ENCODE measurements at regions not wholly inside any gene's neighbourhood (a gene's known extent, or its start where the extent isn't known, plus 50 kb on each side); places are given as distances from the start of the nearest gene placed in this dataset.

- Histone ChIP-seq H3K27me3 (replicated peaks; ENCODE audit: control insufficient read depth, insufficient read depth, low read length) (no peaks in the 10 kb centered on the region), H3K9me3 (no peaks in the 10 kb centered on the region), H3K4me3 (ENCODE audit: low read depth, low read length) (no peak overlapping the region), H3K36me3 (ENCODE audit: control insufficient read depth, insufficient read depth, low read length) (no peaks in the 10 kb centered on the region), H3K4me1 (no peaks in the 10 kb centered on the region)
- ChIA-PET POLR2A (no interaction called here), CTCF (no interaction called here)
- DNase-seq: no peak
- H3K36me3 Mint-ChIP-seq (ENCODE audit: insufficient read depth, unreplicated experiment): no peaks in the 10 kb centered on the region
- H3K4me1 Mint-ChIP-seq (ENCODE audit: low read depth, unreplicated experiment): no peaks in the 10 kb centered on the region
- no peaks in the 10 kb centered on the region for H3K9me3 Mint-ChIP-seq (ENCODE audit: unreplicated experiment)
- no TSS peak for BruUV-seq (replicated peaks)
- no peak for TF ChIP-seq CTCF (IDR thresholded peaks at IDR 0.05; ENCODE audit: insufficient read depth in 1 of 2, low read depth in 1 of 2, low read length in 1 of 2, severe bottlenecking in 1 of 2, unreplicated experiment in 1 of 2)
- no peak overlapping the region for H3K27ac Mint-ChIP-seq (ENCODE audit: unreplicated experiment)
- intact Hi-C loops (cut with micrococcal nuclease; ENCODE audit: unreplicated experiment): no loop called here
- no peak overlapping the region for H3K4me3 Mint-ChIP-seq (ENCODE audit: unreplicated experiment)
- no peaks in the 10 kb centered on the region for H3K27me3 Mint-ChIP-seq (ENCODE audit: insufficient read depth, unreplicated experiment)
These were observed 221.8 kb upstream of the RPS6KA3 start for GRCh38 chrX:20488473-20488872.

GRCh38 chrX:20487227-20487626 lies 220.5 kb upstream of the RPS6KA3 start:
- H3K4me1 ChIP-seq: no peaks in the 10 kb centered on the region
- H3K27me3 Mint-ChIP-seq (ENCODE audit: insufficient read depth, unreplicated experiment): no peaks in the 10 kb centered on the region
- no peaks in the 10 kb centered on the region for H3K27me3 ChIP-seq (replicated peaks; ENCODE audit: control insufficient read depth, insufficient read depth, low read length)
- no peak overlapping the region for H3K27ac Mint-ChIP-seq (ENCODE audit: unreplicated experiment)
- BruUV-seq (replicated peaks): no TSS peak
- CTCF ChIA-PET: no interaction called here
- no peak for DNase-seq
- POLR2A ChIA-PET: no interaction called here
- H3K4me3 Mint-ChIP-seq (ENCODE audit: unreplicated experiment): no peak overlapping the region
- H3K4me1 Mint-ChIP-seq (ENCODE audit: low read depth, unreplicated experiment): no peaks in the 10 kb centered on the region
- no peak for TF ChIP-seq CTCF (IDR thresholded peaks at IDR 0.05; ENCODE audit: insufficient read depth in 1 of 2, low read depth in 1 of 2, low read length in 1 of 2, severe bottlenecking in 1 of 2, unreplicated experiment in 1 of 2)
- no peaks in the 10 kb centered on the region for H3K36me3 Mint-ChIP-seq (ENCODE audit: insufficient read depth, unreplicated experiment)
- H3K9me3 Mint-ChIP-seq (ENCODE audit: unreplicated experiment): no peaks in the 10 kb centered on the region
- intact Hi-C loops (cut with micrococcal nuclease; ENCODE audit: unreplicated experiment): no loop called here
- no peaks in the 10 kb centered on the region for H3K9me3 ChIP-seq
- H3K4me3 ChIP-seq (ENCODE audit: low read depth, low read length): no peak overlapping the region
- no peaks in the 10 kb centered on the region for H3K36me3 ChIP-seq (ENCODE audit: control insufficient read depth, insufficient read depth, low read length)

GRCh38 chrX:20481632-20482031 lies 214.9 kb upstream of the RPS6KA3 start:
- no peaks in the 10 kb centered on the region for H3K36me3 ChIP-seq (ENCODE audit: control insufficient read depth, insufficient read depth, low read length)
- BruUV-seq (replicated peaks): no TSS peak
- Mint-ChIP-seq H3K36me3 (ENCODE audit: insufficient read depth, unreplicated experiment) (no peaks in the 10 kb centered on the region), H3K4me1 (ENCODE audit: low read depth, unreplicated experiment) (peaks cover 23% of the 10 kb centered on the region), H3K27ac (ENCODE audit: unreplicated experiment) (no peak overlapping the region), H3K4me3 (ENCODE audit: unreplicated experiment) (no peak overlapping the region), H3K9me3 (ENCODE audit: unreplicated experiment) (no peaks in the 10 kb centered on the region), H3K27me3 (ENCODE audit: insufficient read depth, unreplicated experiment) (no peaks in the 10 kb centered on the region)
- no peak for DNase-seq
- H3K4me3 ChIP-seq (ENCODE audit: low read depth, low read length): no peak overlapping the region
- H3K27me3 ChIP-seq (replicated peaks; ENCODE audit: control insufficient read depth, insufficient read depth, low read length): no peaks in the 10 kb centered on the region
- ChIA-PET CTCF (no interaction called here), POLR2A (no interaction called here)
- peaks cover 47% of the 10 kb centered on the region for H3K4me1 ChIP-seq
- intact Hi-C loops (cut with micrococcal nuclease; ENCODE audit: unreplicated experiment): no loop called here
- no peak for TF ChIP-seq CTCF (IDR thresholded peaks at IDR 0.05; ENCODE audit: insufficient read depth in 1 of 2, low read depth in 1 of 2, low read length in 1 of 2, severe bottlenecking in 1 of 2, unreplicated experiment in 1 of 2)
- H3K9me3 ChIP-seq: no peaks in the 10 kb centered on the region
